HepG2 (cell line): ENCODE measurements at regions not wholly inside any gene's neighbourhood (a gene's known extent, or its start where the extent isn't known, plus 50 kb on each side); places are given as distances from the start of the nearest gene placed in this dataset.
A peak's percentile ranks its signal among the peaks of the same experiment; 100 is the strongest.
"Not testable (repeated sequence)": the region's sequence is repeated elsewhere in the genome, so short reads cannot be mapped to it uniquely, and the experiment has no call there.

Source experiments
- ATAC-seq: fragments of 200-7000 bp; cut with Tn5 transposase; 3 replicates; pipeline ENCODE4 v1.9.1; 2020; ENCODE audit warnings: mild to moderate bottlenecking, moderate library complexity
- BruUV-seq: library from RNA; stranded (reverse); fragments of 400-500 nt; replicated peaks from 2 replicates; lab custom pipeline; 2021; lab: Mats Ljungman, UMichigan
- CTCF ChIA-PET: fragments of 300-600 bp; formaldehyde crosslinking; extraction: SDS; loops from one replicate; lab custom pipeline; 2021; ENCODE audit warnings: low total read pairs, inconsistent platforms, low intra/inter-chr PET ratio; lab: Yijun Ruan, JAX
- POLR2A ChIA-PET: fragments of 350-600 bp; sonication (Branson Sonifier 250); formaldehyde crosslinking; loops from one replicate; lab custom pipeline; 2020; ENCODE audit warnings: antibody characterized with exemption, inconsistent platforms; lab: Yijun Ruan, JAX
- DNase-seq: peaks from one replicate; pipeline ENCODE4 v3.0.0-alpha.2; 2015; ENCODE audit warnings: low spot score
- FAIRE-seq: peaks from 3 replicates; lab custom pipeline; 2011; peaks lifted over from hg19 to GRCh38; lab: Jason Lieb, UNC
- H2AFZ ChIP-seq: one replicate; pipeline ENCODE4 v1.6.1; 2011; ENCODE audit warnings: low read length, inconsistent platforms
- H3K27ac ChIP-seq: fragments of 300-600 bp; 3 replicates; pipeline ENCODE4 v1.8.0; 2011; ENCODE audit warnings: mixed run types, mild to moderate bottlenecking, mixed read lengths, low read length, inconsistent platforms; ENCODE audit not compliant: insufficient read depth; ENCODE audit errors: extremely low read length
- H3K27me3 ChIP-seq, 2 experiments: fragments of 200-600 bp in 1 of 2; 2 replicates in 1 of 2; 3 replicates in 1 of 2; pipeline versions ENCODE4 v1.6.0 to v1.8.0; 2011; ENCODE audit warnings: low read length in 2 of 2, mild to moderate bottlenecking in 2 of 2, moderate library complexity in 2 of 2, inconsistent platforms in 1 of 2; ENCODE audit not compliant: insufficient read depth in 2 of 2, control insufficient read depth in 1 of 2
- H3K36me3 ChIP-seq, 2 experiments: fragments of 200-600 bp in 1 of 2; replicated peaks in 1 of 2; 2 replicates in 1 of 2; 3 replicates in 1 of 2; pipeline versions ENCODE4 v1.5.1 to v1.8.0; 2011; ENCODE audit warnings: low read length in 2 of 2, inconsistent platforms in 1 of 2; ENCODE audit not compliant: insufficient read depth in 2 of 2, control insufficient read depth in 1 of 2
- H3K4me1 ChIP-seq: 2 replicates; pipeline ENCODE4 v1.5.1; 2012; ENCODE audit warnings: low read length, inconsistent platforms; ENCODE audit not compliant: insufficient read depth
- H3K4me2 ChIP-seq: 2 replicates; pipeline ENCODE4 v1.6.0; 2011; ENCODE audit warnings: low read depth, low read length, inconsistent platforms
- H3K4me3 ChIP-seq, 3 experiments: fragments of 200-600 bp in 1 of 3; sonication (generic), shearing (Covaris generic) in 1 of 3; replicated peaks in 1 of 3; 2 replicates each; pipeline ENCODE4 v1.5.1; 2011 to 2016; ENCODE audit warnings: low read length in 3 of 3, inconsistent platforms in 2 of 3, low read depth in 2 of 3, mild to moderate bottlenecking in 2 of 3, control low read depth in 1 of 3, mixed read lengths in 1 of 3; ENCODE audit not compliant: insufficient read depth in 1 of 3
- H3K79me2 ChIP-seq: one replicate; pipeline ENCODE4 v1.6.1; 2011; ENCODE audit warnings: low read length, inconsistent platforms; ENCODE audit not compliant: insufficient read depth
- H3K9ac ChIP-seq: 2 replicates; pipeline ENCODE4 v1.6.0; 2011; ENCODE audit warnings: mild to moderate bottlenecking, low read depth, low read length, inconsistent platforms; ENCODE audit not compliant: insufficient read depth
- H3K9me3 ChIP-seq: 2 replicates; pipeline ENCODE4 v1.5.1; 2012; ENCODE audit warnings: mild to moderate bottlenecking, low read length
- H4K20me1 ChIP-seq: 2 replicates; pipeline ENCODE4 v1.6.0; 2011; ENCODE audit warnings: inconsistent platforms, mild to moderate bottlenecking, low read length, moderate library complexity; ENCODE audit not compliant: insufficient read depth
- EED ChIP-seq: sonication (generic); formaldehyde crosslinking; IDR thresholded peaks from 2 replicates; pipeline ENCODE4 v1.5.0; 2020; ENCODE audit warnings: mild to moderate bottlenecking, missing genetic modification reagents
- ERF ChIP-seq: IDR thresholded peaks from 2 replicates; pipeline ENCODE4 v1.6.1; 2018; ENCODE audit warnings: missing biosample characterization, missing genetic modification reagents
- GABPB1 ChIP-seq: IDR thresholded peaks from 2 replicates; pipeline ENCODE4 v1.6.1; 2016; ENCODE audit warnings: mild to moderate bottlenecking, missing genetic modification reagents, moderate library complexity, missing compliant biosample characterization
- GATAD1 ChIP-seq: IDR thresholded peaks from 2 replicates; pipeline ENCODE4 v1.6.1; 2016; ENCODE audit warnings: missing genetic modification reagents, missing compliant biosample characterization
- HOXA3 ChIP-seq: sonication (generic); formaldehyde crosslinking; IDR thresholded peaks from 2 replicates; pipeline ENCODE4 v1.5.0; 2020; ENCODE audit warnings: missing genetic modification reagents
- MYC ChIP-seq: sonication (generic); formaldehyde crosslinking; IDR thresholded peaks from 2 replicates; pipeline ENCODE4 v1.9.0; 2021; ENCODE audit warnings: missing genetic modification reagents, borderline replicate concordance
- SALL2 ChIP-seq: sonication (generic); formaldehyde crosslinking; IDR thresholded peaks from 2 replicates; pipeline ENCODE4 v1.8.1; 2023; ENCODE audit warnings: mild to moderate bottlenecking, missing genetic modification reagents, inconsistent platforms
- THAP11 ChIP-seq: IDR thresholded peaks from 2 replicates; pipeline ENCODE4 v1.6.1; 2016; ENCODE audit warnings: missing biosample characterization, missing genetic modification reagents
- XRCC5 ChIP-seq: fragments of 200-400 bp; formaldehyde crosslinking; optimal IDR thresholded peaks from 2 replicates; pipeline ENCODE3; 2017; ENCODE audit warnings: mild to moderate bottlenecking, low read length
- YEATS4 ChIP-seq: sonication (generic); formaldehyde crosslinking; IDR thresholded peaks from 2 replicates; pipeline ENCODE4 v1.4.0; 2020; ENCODE audit warnings: missing genetic modification reagents, borderline replicate concordance
- ZSCAN9 ChIP-seq: IDR thresholded peaks from 2 replicates; pipeline ENCODE4 v1.6.1; 2016; ENCODE audit warnings: borderline replicate concordance
- WGBS: methylation state at CpG from one replicate; pipeline ENCODE4 v1.1.6; 2017; ENCODE audit warnings: low lambda C conversion rate; 5-methylcytosine and 5-hydroxymethylcytosine counted together
- in situ Hi-C: cut with HindIII; loops from 2 replicates; pipeline ENCODE4 v1.10.0; 2017; ENCODE audit warnings: low pct_unique_long_range_greater_than_20kb; ENCODE audit not compliant: extremely low pct_ligation_motif_present
- intact Hi-C: fragments of 100-400 bp; cut with micrococcal nuclease; formaldehyde crosslinking; loops from one replicate; pipeline ENCODE4 v1.10.0; 2022; ENCODE audit not compliant: unreplicated experiment
- TF ChIP-seq, protein P1 (sequence below): sonication (generic); formaldehyde crosslinking; IDR thresholded peaks from 2 replicates; pipeline ENCODE4 v1.5.1; 2020; ENCODE audit warnings: mild to moderate bottlenecking, missing genetic modification reagents, moderate library complexity
- TF ChIP-seq, protein P2 (sequence below): sonication (generic); formaldehyde crosslinking; IDR thresholded peaks from 2 replicates; pipeline ENCODE4 v1.4.0; 2020; ENCODE audit warnings: mild to moderate bottlenecking, missing genetic modification reagents
- TF ChIP-seq, protein P3 (sequence below), 2 experiments: sonication (generic) in 1 of 2; formaldehyde crosslinking in 1 of 2; IDR thresholded peaks; 2 replicates each; pipeline versions ENCODE4 v1.4.0 to v1.6.1; 2016 to 2020; ENCODE audit warnings: borderline replicate concordance in 1 of 2, low read depth in 1 of 2, mild to moderate bottlenecking in 1 of 2, missing genetic modification reagents in 1 of 2

DNA sequence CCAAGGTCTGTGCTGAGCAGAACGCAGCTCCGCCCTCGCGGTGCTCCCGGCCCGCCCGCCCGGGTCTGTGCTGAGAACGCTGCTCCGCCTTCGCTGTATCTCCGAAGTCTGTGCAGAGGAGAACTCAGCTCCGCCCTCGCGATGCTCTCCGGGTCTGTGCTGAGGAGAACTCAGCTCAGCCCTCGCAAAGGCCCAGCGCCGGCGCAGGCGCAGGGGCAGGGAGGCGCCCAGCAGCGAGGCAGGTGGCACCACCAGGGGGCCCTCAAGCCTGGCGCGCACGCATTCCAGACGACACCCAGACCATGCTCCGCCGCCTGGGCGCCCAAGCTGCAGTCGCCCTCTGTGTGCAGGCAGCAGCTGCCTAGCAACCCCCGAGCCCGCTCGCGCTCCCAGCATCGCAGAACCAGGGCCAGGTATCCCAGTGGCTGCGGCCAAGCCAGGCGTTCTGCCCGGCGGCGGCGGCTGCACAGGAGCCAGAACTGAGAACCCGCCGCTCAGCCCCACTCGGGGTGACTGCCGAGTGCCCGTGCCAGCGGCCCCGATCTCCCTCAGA, 672.1 kb upstream of the DEFB115 start:
- H3K79me2 ChIP-seq, BruUV-seq, in situ Hi-C loops, CTCF ChIA-PET, H3K9ac ChIP-seq, H3K4me1 ChIP-seq, H3K36me3 ChIP-seq, FAIRE-seq, H3K27ac ChIP-seq, H3K9me3 ChIP-seq, H2AFZ ChIP-seq, H4K20me1 ChIP-seq, H3K27me3 ChIP-seq, intact Hi-C loops: not testable (repeated sequence)
- DNase-seq, result peak; percentile 59
- H3K4me2 ChIP-seq, result peak overlapping the region; percentile 49
- H3K4me3 ChIP-seq, result peak overlapping the region in 2 of 3 experiments; percentile 46 to 49; a peak in 4 of 6 replicates
- 45% methylated on average over 41 of the region's 49 CpGs for WGBS
- peak; percentile 100 for ATAC-seq
- POLR2A ChIA-PET, result interaction anchor here (0.8 kb wide), 1 partner anchor 1983 kb away, joined by 3 read pairs; no protein-coding TSS in a partner anchor
- TF ChIP-seq, protein P1, sequence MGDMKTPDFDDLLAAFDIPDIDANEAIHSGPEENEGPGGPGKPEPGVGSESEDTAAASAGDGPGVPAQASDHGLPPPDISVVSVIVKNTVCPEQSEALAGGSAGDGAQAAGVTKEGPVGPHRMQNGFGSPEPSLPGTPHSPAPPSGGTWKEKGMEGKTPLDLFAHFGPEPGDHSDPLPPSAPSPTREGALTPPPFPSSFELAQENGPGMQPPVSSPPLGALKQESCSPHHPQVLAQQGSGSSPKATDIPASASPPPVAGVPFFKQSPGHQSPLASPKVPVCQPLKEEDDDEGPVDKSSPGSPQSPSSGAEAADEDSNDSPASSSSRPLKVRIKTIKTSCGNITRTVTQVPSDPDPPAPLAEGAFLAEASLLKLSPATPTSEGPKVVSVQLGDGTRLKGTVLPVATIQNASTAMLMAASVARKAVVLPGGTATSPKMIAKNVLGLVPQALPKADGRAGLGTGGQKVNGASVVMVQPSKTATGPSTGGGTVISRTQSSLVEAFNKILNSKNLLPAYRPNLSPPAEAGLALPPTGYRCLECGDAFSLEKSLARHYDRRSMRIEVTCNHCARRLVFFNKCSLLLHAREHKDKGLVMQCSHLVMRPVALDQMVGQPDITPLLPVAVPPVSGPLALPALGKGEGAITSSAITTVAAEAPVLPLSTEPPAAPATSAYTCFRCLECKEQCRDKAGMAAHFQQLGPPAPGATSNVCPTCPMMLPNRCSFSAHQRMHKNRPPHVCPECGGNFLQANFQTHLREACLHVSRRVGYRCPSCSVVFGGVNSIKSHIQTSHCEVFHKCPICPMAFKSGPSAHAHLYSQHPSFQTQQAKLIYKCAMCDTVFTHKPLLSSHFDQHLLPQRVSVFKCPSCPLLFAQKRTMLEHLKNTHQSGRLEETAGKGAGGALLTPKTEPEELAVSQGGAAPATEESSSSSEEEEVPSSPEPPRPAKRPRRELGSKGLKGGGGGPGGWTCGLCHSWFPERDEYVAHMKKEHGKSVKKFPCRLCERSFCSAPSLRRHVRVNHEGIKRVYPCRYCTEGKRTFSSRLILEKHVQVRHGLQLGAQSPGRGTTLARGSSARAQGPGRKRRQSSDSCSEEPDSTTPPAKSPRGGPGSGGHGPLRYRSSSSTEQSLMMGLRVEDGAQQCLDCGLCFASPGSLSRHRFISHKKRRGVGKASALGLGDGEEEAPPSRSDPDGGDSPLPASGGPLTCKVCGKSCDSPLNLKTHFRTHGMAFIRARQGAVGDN (CRISPR knock-in tag), result peak; percentile 82
- peak; percentile 54; the same call in 1 of the 2 replicates for TF ChIP-seq YEATS4 (CRISPR knock-in tag)
- TF ChIP-seq, protein P2, sequence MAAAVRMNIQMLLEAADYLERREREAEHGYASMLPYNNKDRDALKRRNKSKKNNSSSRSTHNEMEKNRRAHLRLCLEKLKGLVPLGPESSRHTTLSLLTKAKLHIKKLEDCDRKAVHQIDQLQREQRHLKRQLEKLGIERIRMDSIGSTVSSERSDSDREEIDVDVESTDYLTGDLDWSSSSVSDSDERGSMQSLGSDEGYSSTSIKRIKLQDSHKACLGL (CRISPR knock-in tag), result peak; percentile 68; the same call in 1 of the 2 replicates
- TF ChIP-seq MYC (CRISPR knock-in tag), result peak; percentile 77
- peak; percentile 41; the same call in 1 of the 2 replicates for TF ChIP-seq GATAD1 (CRISPR knock-in tag)
- TF ChIP-seq ZSCAN9 (CRISPR knock-in tag), result 0 out of 2 replicates have a peak, but pooled peaks have one; percentile 54
- peak; percentile 76; the same call in 1 of the 2 replicates for TF ChIP-seq EED (CRISPR knock-in tag)
- TF ChIP-seq HOXA3 (CRISPR knock-in tag), result peak; percentile 45; the same call in 1 of the 2 replicates
- TF ChIP-seq GABPB1 (CRISPR knock-in tag), result peak; percentile 72; the same call in 1 of the 2 replicates
- TF ChIP-seq, protein P3, sequence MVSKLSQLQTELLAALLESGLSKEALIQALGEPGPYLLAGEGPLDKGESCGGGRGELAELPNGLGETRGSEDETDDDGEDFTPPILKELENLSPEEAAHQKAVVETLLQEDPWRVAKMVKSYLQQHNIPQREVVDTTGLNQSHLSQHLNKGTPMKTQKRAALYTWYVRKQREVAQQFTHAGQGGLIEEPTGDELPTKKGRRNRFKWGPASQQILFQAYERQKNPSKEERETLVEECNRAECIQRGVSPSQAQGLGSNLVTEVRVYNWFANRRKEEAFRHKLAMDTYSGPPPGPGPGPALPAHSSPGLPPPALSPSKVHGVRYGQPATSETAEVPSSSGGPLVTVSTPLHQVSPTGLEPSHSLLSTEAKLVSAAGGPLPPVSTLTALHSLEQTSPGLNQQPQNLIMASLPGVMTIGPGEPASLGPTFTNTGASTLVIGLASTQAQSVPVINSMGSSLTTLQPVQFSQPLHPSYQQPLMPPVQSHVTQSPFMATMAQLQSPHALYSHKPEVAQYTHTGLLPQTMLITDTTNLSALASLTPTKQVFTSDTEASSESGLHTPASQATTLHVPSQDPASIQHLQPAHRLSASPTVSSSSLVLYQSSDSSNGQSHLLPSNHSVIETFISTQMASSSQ (IDR thresholded peaks at IDR 0.05; ENCODE audit: low read depth), result not testable (repeated sequence)
- TF ChIP-seq, protein P3 (CRISPR knock-in tag; IDR thresholded peaks at IDR 0.05; ENCODE audit: borderline replicate concordance), result 0 out of 2 replicates have a peak, but pooled peaks have one; percentile 29
- TF ChIP-seq SALL2 (CRISPR knock-in tag), result peak; percentile 76; the same call in 1 of the 2 replicates
- TF ChIP-seq XRCC5, result peak; percentile 33
- peak; percentile 84 for TF ChIP-seq THAP11 (CRISPR knock-in tag)
- TF ChIP-seq ERF (CRISPR knock-in tag), result peak; percentile 66
